Erythroblast (primary cell): ENCODE measurements at regions not wholly inside any gene's neighbourhood (a gene's known extent, or its start where the extent isn't known, plus 50 kb on each side); places are given as distances from the start of the nearest gene placed in this dataset.

Experiments
- DNase-seq, 2 experiments: peaks; one replicate each; lab custom pipeline; 2025; lab: John Stamatoyannopoulos, UW
- GATA1 ChIP-seq: IDR thresholded peaks from 2 replicates; pipeline ENCODE4 v1.6.1; 2011; ENCODE audit warnings: low read depth, mild to moderate bottlenecking, control low read depth, low read length, moderate library complexity
- POLR2A ChIP-seq: IDR thresholded peaks from 2 replicates; pipeline ENCODE4 v1.6.1; 2011; ENCODE audit warnings: mild to moderate bottlenecking, low read length

DNA sequence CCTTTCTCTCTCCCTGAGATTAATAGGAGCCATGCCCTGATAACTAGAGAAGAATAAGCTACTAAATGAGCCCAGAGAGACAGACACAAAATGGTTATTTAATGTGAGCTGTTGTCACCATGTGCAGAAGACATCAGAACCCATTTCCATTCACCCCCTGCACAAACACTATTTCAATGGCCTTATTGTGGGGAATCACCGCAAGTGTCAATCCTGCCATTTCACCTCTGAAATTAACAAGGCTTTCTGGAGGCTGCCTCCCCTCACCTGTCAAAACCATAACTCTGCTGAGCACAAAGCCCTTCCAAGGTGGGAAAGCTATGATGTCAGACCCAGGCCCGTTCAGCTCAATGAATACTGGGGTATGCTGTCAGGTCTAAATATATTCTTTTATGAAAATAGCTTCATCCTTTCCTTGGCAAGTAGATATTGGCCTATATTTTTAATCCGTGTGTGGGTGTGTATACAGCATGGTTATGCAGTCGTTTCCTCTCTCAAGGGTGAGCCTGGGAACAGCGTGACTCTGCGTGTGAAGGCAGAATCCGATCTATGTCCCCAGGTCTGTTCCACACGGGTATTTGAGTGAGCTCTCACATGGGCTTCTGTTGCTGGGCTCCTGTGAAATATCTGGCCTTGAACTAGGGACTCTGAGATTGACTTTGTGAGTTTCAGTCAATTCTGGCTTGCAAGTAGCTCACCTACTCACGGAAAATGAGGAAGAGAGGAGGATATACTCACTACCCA is 266.3 kb downstream of the FBXW7 start:
- TF ChIP-seq GATA1 (no peak), POLR2A (no peak)
- DNase-seq, result no peak

DNA sequence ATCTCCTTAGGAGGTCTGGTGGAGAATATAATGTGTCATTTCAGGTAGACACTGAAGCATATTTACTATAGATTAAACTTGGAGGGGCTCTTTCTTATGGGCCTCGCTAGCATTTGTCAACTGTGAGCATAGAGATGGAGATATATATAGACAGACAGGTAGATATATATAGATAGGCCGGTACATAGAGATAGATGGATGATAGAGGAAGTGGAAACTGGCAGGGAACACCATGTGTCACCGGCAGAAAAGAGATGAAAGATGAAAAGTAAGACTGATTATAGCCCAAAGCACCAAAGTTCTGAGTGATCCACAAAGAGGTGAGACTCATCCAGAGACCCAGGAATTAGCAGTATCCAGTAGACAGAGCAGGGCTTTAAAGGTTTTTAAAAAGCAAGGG is 268.1 kb downstream of the FBXW7 start:
- DNase-seq, result no peak
- TF ChIP-seq GATA1 (no peak), POLR2A (no peak)

DNA sequence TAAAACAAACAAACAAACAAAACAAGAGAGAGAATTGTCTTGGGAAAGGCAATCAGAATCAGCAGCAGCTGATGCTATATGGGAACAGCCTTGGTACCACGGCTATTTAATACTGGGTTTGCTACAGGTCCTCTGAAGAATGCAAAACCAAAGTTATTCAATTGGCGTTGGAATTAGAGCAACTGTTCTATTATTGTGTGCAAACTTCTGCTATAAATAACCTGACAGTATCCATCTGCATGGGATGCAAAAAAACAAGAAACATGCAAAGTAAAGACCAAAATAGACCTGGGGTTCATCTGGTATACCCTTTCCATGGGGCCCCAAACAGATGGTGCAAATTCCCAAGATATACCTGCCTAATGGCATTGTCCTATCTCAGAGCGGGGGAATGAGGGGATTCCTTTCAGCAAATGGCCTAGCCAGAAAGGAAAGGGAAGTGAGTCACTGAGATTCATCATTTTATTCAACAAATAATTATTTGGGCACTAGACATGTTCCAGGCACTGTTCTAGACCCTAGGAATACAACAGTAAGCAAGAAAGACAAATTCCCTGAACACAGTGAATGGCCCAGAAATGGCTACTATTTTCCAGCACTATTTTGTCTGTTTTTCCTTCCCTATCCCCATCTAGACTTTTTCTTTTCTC is 268.9 kb downstream of the FBXW7 start:
- no peak for DNase-seq
- TF ChIP-seq POLR2A (no peak), GATA1 (no peak)

DNA sequence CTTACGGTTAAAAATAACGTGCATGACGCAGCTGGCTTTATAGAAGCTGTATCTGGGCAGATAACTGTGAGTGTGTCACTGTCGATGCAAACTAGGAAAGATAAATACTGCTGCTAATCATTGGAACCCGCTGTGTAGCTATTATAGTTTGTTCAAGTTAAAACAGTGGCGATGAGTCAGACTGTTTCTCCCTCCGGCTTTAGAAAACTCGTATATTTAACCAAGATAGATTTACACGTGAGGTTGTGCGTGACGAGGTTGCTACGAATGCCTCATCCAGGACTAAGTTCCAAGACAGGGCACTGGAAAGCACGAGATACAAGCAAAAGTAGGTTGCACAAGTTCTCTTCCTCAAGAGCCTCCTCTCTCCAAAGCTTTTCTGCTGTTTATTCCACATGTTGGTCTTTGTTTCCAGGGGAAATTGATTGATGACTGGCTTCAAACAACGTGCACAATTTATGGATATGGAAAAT is 270.7 kb downstream of the FBXW7 start:
- peak; percentile 7 to 24 for DNase-seq
- no peak for TF ChIP-seq POLR2A
- TF ChIP-seq GATA1, result no peak

DNA sequence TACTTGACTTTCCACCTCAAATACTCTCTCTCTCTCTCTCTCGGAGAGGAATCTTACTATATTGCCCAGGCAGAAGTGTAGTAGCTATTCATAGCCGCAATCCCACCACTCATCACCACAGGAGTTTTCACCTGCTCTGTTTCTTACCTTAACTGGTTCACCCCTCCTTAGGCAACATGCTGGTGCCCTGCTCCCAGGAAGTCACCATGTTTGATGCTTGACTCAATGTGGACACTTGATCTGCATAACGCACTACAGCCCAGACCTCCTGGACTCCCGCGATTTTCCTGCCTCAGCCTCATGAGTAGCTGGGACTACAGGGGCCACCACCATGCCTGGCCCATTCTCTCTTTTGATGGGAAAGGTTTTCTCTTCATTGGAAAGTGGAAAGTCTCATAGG is 271.8 kb downstream of the FBXW7 start:
- no peak for TF ChIP-seq GATA1
- no peak for TF ChIP-seq POLR2A
- no peak for DNase-seq

DNA sequence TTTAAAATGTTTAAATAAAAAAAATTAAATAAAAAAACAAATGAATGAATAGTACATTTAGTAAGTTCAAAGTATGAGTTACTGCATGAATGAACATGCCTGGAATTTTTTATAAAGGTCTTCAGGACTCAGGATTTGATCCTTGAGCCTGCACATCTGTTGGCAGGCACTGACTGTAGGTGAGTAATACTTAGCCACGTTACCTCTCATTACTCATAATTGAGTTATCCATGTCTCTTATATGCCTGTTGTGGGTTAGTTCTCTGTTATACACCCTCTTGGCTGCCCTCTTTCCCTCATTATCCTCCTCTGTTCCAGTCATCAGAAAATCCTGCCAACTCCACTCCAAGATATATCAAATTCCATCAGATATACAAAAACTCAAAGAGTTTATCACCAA is 276.0 kb downstream of the FBXW7 start:
- DNase-seq, result no peak
- TF ChIP-seq POLR2A (no peak), GATA1 (no peak)

DNA sequence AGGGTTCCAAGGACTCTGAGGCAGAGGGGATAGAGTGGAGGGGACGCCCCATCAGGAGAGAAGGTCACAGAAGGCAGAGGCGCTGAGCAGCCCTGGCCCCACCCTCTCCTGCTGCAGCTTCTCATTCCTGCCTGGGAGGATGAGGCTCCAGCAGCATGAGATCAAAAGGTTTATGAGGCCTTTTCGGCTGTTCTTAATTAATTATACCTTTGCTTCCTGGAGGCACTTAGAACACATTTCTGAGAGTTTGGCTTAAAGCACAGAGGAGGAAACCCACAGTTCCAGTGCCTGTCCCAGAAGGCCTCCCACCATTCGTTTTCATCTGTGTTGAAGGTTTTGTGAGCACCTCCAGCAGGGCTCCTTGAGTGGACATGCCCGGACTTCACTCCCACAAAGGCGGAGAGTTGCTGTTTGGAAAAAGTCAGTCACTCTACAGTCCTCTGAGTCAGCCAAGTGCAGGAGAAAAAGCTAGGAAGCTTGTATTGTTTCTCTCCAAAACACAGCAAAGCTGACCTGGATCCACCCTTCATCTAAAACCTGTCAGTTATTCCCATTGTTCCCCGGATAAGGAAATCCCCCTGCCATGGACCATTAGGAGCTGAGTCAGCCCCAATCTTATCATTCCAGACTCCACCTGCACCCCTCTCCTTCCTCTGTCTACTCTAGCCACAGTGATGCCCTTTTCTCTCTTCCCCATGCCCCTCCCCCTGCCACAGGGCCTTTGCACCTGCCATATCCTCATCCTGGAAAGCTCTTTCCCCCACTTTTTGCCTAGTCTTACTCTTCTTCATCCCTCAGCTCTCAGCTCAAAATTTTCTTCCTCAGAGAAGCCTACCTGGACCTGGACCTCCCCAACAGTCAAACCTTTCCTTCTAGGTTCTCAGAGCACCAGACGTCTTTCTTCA is 276.8 kb downstream of the FBXW7 start:
- TF ChIP-seq POLR2A, result no peak
- TF ChIP-seq GATA1, result no peak
- DNase-seq, result no peak

DNA sequence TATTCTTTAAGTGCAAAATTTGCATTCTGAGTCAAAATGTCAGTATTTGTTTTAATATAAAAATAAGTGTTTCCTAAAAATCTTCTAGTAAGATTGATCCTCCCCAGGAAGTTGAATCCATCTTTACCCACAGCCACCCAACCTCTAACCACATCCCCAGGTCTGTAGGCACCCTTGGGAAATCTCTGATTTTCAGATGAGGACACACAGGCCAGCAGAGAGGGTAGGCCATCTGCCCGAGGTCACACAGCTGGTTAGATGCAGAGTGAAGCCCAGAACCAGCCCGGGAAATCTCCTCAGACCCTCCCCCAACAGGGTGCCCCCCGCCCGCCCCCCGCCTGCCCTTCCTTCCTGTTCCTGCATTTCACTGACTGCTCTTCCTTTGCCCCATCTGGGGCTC is 277.5 kb downstream of the FBXW7 start:
- TF ChIP-seq POLR2A (no peak), GATA1 (no peak)
- no peak for DNase-seq

DNA sequence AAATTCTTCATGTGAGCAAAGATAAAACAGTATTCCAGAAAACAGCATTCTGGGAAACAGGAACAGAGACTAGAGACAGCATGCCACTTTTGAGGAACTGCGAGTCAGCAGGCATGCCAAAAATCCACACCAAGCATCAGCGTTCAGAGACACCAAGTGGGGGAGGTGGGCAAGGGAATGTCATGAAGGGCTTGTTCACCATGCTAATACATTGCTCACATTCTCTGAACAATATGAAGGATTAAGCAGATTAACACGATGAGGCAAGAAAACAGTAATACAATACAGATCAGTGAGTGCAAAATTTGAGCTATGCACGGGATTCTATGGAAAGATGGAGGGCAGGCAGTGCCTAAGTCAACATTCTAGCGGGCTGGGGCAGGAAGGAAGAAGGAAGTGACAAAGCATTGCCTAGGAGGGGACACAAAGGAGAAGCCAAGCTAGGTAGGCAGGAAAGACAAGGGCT is 278.3 kb downstream of the FBXW7 start:
- TF ChIP-seq GATA1 (no peak), POLR2A (no peak)
- DNase-seq, result no peak

DNA sequence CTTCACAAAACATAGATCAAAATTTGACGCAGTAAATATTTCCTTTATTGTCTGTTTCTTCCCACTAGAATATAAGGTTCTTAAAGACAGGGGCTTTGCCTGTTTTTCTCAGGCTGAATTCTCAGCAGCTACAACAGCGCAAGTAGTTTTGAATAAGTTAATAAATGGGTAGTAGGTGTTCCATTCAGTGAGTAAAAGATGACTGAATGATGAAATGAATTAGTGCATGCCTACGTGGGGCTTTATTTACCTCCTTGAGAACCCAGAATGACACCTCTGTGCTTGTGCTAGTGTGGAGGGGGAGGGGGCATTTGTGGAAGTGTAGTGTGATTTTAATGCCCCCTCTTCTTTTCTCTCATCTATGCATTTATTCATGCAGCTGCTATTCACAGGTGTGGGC is 278.9 kb downstream of the FBXW7 start:
- DNase-seq, result no peak
- TF ChIP-seq POLR2A (no peak), GATA1 (no peak)

DNA sequence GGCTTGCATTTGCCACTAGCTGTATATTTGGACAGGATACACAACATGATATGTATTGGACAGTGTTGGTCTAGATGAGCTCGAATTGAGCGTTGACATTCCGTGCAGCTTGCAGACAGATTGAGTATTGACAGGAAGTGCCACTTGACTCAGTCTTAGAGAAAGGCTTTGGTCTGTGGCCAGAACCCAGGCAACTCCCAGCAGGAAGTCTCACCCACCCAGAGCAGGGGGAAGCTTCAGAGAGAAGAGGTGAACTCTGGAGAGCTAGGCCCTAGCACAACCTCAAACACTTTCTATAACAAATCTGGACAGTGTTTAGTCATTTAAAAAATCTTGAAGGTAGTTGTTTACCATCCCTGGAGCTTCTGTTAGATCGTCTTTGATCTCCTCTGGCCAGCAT is 280.5 kb downstream of the FBXW7 start:
- DNase-seq, result no peak
- TF ChIP-seq POLR2A, result no peak
- TF ChIP-seq GATA1, result no peak

DNA sequence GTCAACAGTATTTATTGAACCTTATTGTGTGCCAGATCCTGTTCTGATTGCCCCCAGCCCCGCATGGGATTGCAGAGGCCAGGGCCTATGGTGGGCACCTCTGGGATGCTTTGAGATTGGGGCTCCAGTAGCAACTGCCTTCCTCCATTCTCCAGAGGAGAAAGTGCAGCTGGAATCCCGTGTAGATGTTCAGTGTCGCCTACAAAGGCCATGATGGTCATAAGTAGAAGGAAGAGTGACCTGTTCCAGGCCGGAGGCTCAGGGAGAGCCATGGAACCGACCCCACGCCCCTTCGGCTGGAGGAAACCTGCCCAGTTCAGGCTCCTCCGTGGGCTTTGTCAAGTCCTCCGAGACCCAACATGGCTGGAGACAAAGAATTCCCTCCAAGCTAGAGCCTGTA is 287.5 kb downstream of the FBXW7 start:
- DNase-seq, result no peak
- no peak for TF ChIP-seq POLR2A
- no peak for TF ChIP-seq GATA1

DNA sequence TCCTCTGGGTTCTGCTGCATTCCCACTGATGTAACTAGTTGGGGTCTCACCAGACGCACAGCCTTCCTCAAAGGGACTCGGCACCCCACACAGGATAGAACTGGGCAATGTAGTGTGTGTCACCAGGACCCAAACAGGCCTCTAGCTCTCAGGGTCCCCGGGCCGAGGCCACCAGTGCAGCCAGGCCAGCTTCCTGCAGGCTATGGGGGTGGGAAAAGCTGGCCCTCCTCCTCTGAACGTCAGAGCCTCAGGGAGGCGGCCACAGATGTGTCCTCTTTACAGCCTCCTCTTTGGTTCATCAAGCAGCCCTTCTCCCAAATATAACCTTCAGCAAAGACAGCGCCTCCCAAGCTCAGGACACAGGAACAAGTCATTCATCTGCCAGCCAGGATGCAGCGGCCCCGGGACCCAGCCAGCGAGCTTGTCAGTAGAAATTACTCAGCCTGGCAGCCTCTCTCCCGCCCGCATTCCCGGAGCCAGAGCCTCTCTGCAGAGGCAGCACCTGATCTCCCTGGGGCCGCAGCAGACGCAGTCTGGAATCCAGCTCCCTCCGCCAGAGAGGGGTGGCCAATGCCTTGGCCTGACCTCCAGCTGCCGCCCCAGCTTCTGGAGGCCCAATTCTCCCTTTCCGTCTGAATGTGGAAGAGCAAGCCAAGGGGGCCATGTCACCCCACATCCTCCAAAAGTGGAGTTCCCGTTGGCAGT is 288.5 kb downstream of the FBXW7 start:
- TF ChIP-seq GATA1 (no peak), POLR2A (no peak)
- DNase-seq, result no peak
